T47D (cell line): ENCODE measurements at regions not wholly inside any gene's neighbourhood (a gene's known extent, or its start where the extent isn't known, plus 50 kb on each side); places are given as distances from the start of the nearest gene placed in this dataset.

Source experiments
- DNase-seq, 2 experiments: peaks; one replicate each; pipeline versions ENCODE4 v3.0.0 to v3.0.0-alpha.2; 2011 to 2012; ENCODE audit warnings: low read depth in 1 of 2, low spot score in 1 of 2
- JUND ChIP-seq: IDR thresholded peaks from 2 replicates; pipeline ENCODE4 v1.6.1; 2012; ENCODE audit warnings: low read depth
- in situ Hi-C: cut with HindIII; loops from 2 replicates; pipeline ENCODE4 v1.10.0; 2016; ENCODE audit warnings: low sequenced_read_pairs, low pct_unique_long_range_greater_than_20kb

DNA sequence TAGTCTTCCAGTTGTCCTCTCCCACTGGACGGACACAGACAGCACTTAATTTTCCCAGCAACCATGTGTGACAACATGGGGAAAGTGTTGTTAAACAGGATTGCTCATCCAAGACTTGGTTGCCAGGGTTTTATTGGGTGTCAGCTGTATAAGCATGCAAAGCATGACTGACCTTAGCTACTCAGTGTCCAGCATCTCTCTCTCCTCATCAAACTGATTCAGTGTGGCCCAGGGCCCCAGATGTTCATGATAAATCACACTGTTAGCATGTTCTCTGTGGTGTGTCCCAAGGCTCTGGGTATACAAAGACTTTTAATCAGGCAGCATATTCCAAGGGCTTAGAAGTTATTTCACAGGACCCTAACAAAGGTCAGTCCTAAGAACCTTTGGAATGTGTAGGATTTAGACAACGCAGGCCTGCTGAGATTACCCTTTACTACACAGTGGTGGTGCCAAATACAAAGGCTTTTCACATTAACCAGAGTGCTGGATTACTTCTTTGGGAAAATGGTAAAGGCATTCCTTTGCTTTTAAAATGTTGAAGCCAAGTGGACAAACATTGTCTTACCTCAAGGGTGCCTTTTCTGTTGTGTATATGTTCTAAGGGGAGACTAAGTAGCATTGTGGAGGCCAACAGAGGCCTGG, 213.3 kb downstream of the GLUD2 start:
- in situ Hi-C loops: no loop called here
- no peak for TF ChIP-seq JUND
- DNase-seq: no peak

DNA sequence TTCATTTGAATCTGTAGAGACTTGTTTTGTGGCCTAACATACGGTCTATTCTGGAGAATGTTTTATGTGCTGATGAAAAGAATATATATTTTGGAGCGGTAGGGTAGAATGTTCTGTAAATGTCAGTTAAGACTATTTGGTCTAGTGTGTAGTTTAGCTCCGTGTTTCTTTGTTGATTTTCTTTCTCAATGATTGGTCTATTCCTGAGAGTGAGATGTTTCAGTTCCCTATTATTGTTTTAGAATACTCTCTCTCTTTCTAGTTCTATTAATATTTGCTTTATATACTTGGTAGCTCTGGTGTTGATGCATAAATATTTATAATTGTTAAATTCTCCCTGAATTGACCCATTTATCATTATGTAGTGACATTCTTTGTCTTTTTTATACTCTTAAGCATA, 236.5 kb downstream of the GLUD2 start:
- TF ChIP-seq JUND: no peak
- no peak for DNase-seq
- in situ Hi-C loops: no loop called here

DNA sequence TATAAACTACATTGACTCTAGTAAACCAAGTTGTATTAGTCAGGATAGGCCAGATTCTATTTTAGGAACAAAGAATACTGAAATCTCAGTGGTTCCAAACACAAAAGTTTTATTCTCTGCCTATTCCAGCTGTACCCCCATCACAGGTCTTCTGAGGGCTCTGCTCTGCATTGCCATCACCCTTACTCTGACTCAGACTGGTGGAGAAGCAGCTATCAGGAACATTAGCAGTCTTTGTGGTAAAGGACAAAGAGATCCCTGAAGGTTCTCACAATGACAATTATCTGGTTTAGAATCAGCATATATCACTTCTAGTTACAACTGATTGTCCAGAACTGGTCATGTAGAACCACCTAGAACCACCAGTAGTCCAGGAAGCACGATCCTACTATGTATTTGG, 251.1 kb downstream of the GLUD2 start:
- in situ Hi-C loops: no loop called here
- TF ChIP-seq JUND: no peak
- DNase-seq: no peak

DNA sequence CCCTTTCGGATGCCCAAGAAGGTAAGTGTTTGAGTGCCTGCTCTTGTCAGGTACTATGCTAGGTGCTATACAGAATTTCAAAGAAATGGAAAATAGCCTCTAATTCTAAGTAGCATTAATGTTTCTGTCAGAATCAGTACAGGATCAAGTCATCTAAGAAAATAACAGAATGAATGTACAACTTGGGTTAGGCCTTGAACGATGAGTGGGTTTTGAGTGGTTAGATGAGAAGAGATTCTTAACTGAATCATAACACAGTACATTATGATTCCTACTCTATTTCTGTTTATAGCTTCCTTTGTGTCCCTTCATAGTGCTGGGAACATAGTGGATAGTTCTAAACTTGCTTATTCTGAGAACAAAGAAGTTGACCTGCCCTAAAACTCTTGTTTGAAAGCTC, 253.9 kb downstream of the GLUD2 start:
- no peak for TF ChIP-seq JUND
- in situ Hi-C loops: no loop called here
- DNase-seq: no peak

DNA sequence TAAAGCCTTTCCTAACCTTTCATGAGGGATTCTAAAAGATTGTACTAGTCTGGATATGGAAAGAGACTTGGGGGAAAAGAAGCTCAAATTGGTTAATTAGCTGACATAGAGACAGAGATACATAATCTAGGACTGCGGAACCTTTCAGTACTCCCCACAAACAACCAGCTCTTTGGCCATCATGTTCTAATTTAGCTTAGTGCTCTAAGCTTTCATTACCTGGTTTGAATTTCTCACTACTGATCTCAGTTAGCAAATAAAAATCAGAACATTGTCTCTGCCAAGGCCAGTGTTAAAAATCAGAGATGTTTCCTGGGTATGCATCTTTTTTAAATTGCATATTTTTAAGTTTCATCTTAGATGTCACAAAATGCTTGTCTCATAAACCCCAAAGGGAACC, 254.4 kb downstream of the GLUD2 start:
- no peak for TF ChIP-seq JUND
- in situ Hi-C loops: no loop called here
- DNase-seq: no peak

DNA sequence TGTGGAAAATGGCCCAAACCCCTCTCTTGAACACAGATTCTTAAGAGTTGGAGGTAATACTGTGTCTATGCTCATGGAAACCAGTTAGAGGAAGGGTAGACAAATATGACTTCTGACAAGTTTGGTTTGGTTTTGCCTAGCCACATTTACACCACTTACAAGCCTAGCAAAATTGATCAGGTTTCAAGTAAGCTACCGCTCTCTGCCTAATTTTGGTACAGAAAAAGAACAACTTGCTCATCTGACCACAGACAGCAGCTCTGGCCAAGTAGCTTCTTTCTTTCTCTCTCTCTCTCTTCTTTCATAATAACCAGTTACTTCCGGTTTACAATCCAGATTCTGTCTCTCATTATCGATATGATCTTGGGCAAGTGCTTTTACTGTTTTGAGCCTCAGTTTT, 260.0 kb downstream of the GLUD2 start:
- DNase-seq: no peak
- no peak for TF ChIP-seq JUND
- in situ Hi-C loops: no loop called here

DNA sequence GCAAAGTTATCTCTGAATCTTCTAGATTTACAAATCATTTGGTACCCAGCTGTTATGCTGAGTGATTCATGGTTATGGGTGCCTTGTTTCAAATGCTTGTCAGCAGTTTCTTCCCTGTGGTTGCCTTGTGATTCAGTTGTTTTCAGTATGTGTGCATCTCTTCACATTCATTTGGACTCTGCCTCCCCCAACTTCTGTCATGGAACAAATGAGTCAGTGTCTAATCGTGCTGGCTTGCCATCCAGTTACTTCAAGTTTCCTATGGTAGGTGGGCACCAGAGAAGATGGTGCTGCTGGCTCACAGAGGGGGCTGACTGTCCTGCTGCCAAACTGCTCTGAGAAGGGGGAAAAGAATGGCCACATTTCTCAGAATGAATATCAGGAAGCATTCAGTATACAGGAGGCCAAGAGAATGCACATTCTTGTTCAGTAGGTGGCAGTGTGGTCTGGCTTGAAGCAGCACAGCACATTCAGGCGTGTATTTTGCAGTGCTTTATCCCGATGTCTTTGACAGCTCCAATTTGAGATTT, 260.9 kb downstream of the GLUD2 start:
- peak; percentile 2 to 46 for DNase-seq
- TF ChIP-seq JUND: no peak
- in situ Hi-C loops: no loop called here

DNA sequence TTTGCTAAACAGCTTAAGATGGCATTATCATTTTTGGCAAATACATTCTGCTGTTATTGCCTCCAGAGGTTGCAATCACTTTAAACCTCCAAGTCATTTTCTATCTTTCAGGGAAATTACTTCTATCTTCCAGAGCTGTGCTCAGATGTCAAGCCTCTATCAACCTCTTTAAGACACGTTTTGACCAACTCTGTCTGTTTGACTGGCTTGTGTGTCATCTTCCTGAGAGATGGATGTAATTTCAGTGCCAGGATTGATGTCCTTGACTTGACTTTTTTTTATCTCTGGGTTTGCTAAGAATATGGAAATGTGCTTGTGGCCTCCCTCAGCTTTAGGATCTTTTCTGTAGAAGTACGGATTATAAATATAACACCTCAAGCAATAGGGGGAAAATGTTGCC, 263.4 kb downstream of the GLUD2 start:
- no peak for TF ChIP-seq JUND

DNA sequence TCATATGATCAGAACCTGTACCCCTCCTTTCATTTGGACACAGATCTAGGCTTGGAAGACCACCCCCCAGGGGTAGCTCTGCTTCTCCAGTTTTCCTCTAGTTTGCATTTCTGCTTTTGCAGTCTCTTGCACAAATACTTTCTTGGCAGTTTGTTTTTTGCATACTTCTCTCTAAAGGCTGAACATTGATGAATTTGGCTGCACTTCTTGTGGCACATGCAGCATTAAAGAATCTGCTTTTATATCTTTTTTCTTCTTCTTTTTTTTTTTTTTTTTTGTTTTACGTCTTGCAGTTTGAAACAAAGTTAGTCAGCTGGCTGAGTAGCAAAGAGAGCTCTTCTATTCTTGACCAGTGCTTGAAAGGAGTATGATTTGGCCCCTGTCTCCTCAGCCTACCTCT, 273.0 kb downstream of the GLUD2 start:
- no peak for DNase-seq
- in situ Hi-C loops: no loop called here
- TF ChIP-seq JUND: no peak

More for the DNA sequence above, 263.4 kb downstream of the GLUD2 start:
- no peak for DNase-seq
- in situ Hi-C loops: no loop called here

DNA sequence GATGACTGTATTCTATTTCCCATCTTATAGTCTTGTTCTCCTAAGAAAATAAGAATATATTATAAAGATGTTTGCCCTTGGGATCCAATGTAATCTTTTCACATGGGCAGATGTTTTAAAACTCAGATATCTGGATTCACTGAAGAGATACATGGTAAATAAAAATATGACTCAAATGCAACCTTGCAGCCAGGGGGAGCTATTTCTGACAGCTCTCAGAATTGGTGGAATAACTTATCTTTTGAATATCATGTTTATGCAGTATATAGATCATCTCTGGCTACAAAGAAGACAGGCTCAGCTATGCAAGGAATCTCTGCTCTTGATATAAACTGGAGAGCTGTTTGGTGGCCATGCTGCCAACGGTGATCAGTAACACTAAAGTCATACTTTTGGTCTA, 274.7 kb downstream of the GLUD2 start:
- DNase-seq: peak in 1 of 2 experiments; percentile 2
- in situ Hi-C loops: no loop called here
- TF ChIP-seq JUND: no peak

DNA sequence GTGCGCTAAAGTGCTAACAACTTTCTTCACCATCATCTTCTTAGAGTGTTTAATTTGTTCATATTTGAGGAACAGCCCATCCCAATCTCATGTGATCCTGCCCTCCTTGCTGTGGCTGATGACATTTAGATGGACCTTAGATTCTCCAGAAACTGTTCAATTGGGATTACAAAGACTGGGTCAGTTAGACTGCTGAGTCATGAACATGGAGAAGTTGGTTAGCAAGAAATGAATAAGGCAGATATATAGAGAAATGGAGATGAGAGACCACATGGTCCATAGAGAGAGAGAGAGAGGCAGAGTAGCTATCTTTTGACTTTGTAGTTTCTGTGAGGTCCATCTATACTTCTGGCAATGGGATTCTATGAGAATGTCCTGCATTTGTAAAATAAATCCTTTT, 275.9 kb downstream of the GLUD2 start:
- no peak for DNase-seq
- TF ChIP-seq JUND: no peak
- in situ Hi-C loops: no loop called here

DNA sequence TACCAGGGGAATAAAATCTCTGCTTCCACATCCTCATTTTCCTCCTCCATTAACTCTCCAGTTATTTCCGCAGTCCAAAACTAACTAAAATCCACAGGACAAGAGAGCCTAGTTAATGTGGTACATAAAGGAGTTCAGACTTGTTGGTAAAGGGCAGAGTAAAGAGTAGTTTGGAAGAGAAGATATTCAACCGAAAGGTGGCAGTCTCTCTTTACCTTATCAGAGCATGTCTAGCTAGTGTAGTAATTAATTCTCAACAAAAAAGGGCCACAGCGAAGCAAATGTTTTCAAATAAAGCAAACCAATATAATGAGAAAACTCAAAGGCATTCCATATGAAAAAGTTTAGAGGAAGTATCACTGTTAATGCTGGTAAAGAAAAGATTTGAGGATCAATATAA, 286.5 kb downstream of the GLUD2 start:
- DNase-seq: peak in 1 of 2 experiments; percentile 19
- no peak for TF ChIP-seq JUND
- in situ Hi-C loops: no loop called here

DNA sequence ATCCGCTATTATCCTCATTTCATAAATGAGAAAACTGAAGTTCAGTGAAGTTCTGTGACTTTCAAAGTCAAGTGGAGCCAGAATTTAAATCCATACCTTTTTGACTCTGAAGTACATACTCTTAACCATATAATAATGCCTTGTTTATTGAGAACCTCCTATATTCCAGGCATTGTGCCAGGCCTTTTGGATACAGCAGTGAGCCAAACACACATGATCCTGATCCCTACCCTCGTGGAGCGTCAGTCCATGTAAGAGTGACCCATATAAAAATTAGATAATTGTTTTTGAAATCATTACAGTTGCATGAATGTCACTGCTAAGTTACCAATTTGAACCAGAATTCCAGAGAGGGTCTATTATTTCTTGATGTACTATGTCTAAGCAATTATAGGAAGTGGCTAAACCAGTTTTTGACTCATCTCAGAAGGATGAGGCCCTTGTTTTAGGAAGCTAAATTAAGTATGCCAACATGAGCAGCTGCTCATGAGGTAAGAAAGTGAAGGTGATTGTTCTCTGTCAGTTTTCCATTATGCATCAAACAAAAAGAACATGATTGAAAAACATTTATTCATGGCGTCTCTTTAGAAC, 289.5 kb downstream of the GLUD2 start:
- DNase-seq: peak in 1 of 2 experiments; percentile 43
- in situ Hi-C loops: no loop called here
- no peak for TF ChIP-seq JUND

DNA sequence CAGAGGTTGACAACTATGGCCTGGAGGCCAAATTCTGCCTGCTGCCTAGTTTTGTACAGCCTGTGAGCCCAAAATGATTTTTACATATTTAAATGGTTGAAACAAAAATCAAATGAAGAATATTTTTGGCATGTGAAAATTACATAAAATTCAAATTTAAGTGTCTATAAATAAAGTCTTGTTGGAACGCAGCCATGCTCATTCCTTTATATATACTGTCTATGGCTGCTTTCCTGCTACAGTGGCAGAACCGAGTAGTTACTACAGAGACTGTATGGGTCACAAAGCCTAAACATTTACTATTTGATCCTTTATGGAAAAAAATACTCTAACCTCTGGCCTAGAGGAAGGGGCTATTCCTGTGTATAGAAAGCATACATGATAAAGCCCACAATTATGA, 290.4 kb downstream of the GLUD2 start:
- no peak for DNase-seq
- in situ Hi-C loops: no loop called here
- no peak for TF ChIP-seq JUND
